ENCODE measurements at regions not wholly inside any gene's neighbourhood (a gene's known extent, or its start where the extent isn't known, plus 50 kb on each side); places are given as distances from the start of the nearest gene placed in this dataset.

- Histone ChIP-seq H3K4me3 (IDR thresholded peaks at IDR 0.05; ENCODE audit: insufficient read depth, low read depth, low read length) (no peak overlapping the region), H3K79me2 (ENCODE audit: insufficient read depth, low read depth) (no peaks in the 10 kb centered on the region), H3K4me2 (no peak overlapping the region), H3K27me3 (ENCODE audit: insufficient read depth, low read depth) (no peaks in the 10 kb centered on the region), H4K20me1 (ENCODE audit: insufficient read depth) (no peaks in the 10 kb centered on the region), H3K4me1 (ENCODE audit: low read depth, poor library complexity, severe bottlenecking) (peaks cover 4% of the 10 kb centered on the region), H3K9ac (no peak overlapping the region), H3K27ac (no peak overlapping the region), H3K36me3 (ENCODE audit: insufficient read depth) (no peaks in the 10 kb centered on the region), H2AFZ (ENCODE audit: low read depth) (no peak overlapping the region)
- no peak for TF ChIP-seq CTCF (conservative IDR thresholded peaks at IDR 0.05; ENCODE audit: low read depth, low read length)
Observed at GRCh38 chr12:88924162-88924561, 343.9 kb upstream of the KITLG start.

- no peaks in the 10 kb centered on the region for H4K20me1 ChIP-seq (ENCODE audit: insufficient read depth)
- H3K9ac ChIP-seq, result no peak overlapping the region
- no peak overlapping the region for H3K4me3 ChIP-seq (IDR thresholded peaks at IDR 0.05; ENCODE audit: insufficient read depth, low read depth, low read length)
- peaks cover 4% of the 10 kb centered on the region for H3K4me1 ChIP-seq (ENCODE audit: low read depth, poor library complexity, severe bottlenecking)
- no peaks in the 10 kb centered on the region for H3K36me3 ChIP-seq (ENCODE audit: insufficient read depth)
- H3K4me2 ChIP-seq, result no peak overlapping the region
- TF ChIP-seq CTCF (conservative IDR thresholded peaks at IDR 0.05; ENCODE audit: low read depth, low read length), result no peak
- H3K79me2 ChIP-seq (ENCODE audit: insufficient read depth, low read depth), result no peaks in the 10 kb centered on the region
- H2AFZ ChIP-seq (ENCODE audit: low read depth), result no peak overlapping the region
- H3K27ac ChIP-seq, result no peak overlapping the region
- no peaks in the 10 kb centered on the region for H3K27me3 ChIP-seq (ENCODE audit: insufficient read depth, low read depth)
Observed at GRCh38 chr12:88923631-88924030, 343.4 kb upstream of the KITLG start.

GRCh38 chr12:88922816-88923215, 342.5 kb upstream of the KITLG start:
- Histone ChIP-seq H3K4me2 (no peak overlapping the region), H4K20me1 (ENCODE audit: insufficient read depth) (no peaks in the 10 kb centered on the region), H3K4me1 (ENCODE audit: low read depth, poor library complexity, severe bottlenecking) (peaks cover 4% of the 10 kb centered on the region), H3K36me3 (ENCODE audit: insufficient read depth) (no peaks in the 10 kb centered on the region), H2AFZ (ENCODE audit: low read depth) (no peak overlapping the region), H3K79me2 (ENCODE audit: insufficient read depth, low read depth) (no peaks in the 10 kb centered on the region), H3K27ac (no peak overlapping the region), H3K27me3 (ENCODE audit: insufficient read depth, low read depth) (no peaks in the 10 kb centered on the region), H3K9ac (no peak overlapping the region), H3K4me3 (IDR thresholded peaks at IDR 0.05; ENCODE audit: insufficient read depth, low read depth, low read length) (no peak overlapping the region)
- TF ChIP-seq CTCF (conservative IDR thresholded peaks at IDR 0.05; ENCODE audit: low read depth, low read length), result no peak

- H2AFZ ChIP-seq (ENCODE audit: low read depth), result no peak overlapping the region
- H3K9ac ChIP-seq, result no peak overlapping the region
- H3K4me2 ChIP-seq, result no peak overlapping the region
- H3K27me3 ChIP-seq (ENCODE audit: insufficient read depth, low read depth), result no peaks in the 10 kb centered on the region
- H4K20me1 ChIP-seq (ENCODE audit: insufficient read depth), result no peaks in the 10 kb centered on the region
- H3K79me2 ChIP-seq (ENCODE audit: insufficient read depth, low read depth), result no peaks in the 10 kb centered on the region
- H3K4me1 ChIP-seq (ENCODE audit: low read depth, poor library complexity, severe bottlenecking), result peaks cover 4% of the 10 kb centered on the region
- no peaks in the 10 kb centered on the region for H3K36me3 ChIP-seq (ENCODE audit: insufficient read depth)
- TF ChIP-seq CTCF (conservative IDR thresholded peaks at IDR 0.05; ENCODE audit: low read depth, low read length), result no peak
- no peak overlapping the region for H3K4me3 ChIP-seq (IDR thresholded peaks at IDR 0.05; ENCODE audit: insufficient read depth, low read depth, low read length)
- no peak overlapping the region for H3K27ac ChIP-seq
Observed at GRCh38 chr12:88921890-88922532, 341.7 kb upstream of the KITLG start.
